ENCODE measurements at regions not wholly inside any gene's neighbourhood (a gene's known extent, or its start where the extent isn't known, plus 50 kb on each side); places are given as distances from the start of the nearest gene placed in this dataset.

- H3K9me3 ChIP-seq (ENCODE audit: low read depth, low read length), result no peaks in the 10 kb centered on the region
- H3K4me3 ChIP-seq, result no peak overlapping the region
- no peak overlapping the region for H3K27ac ChIP-seq
- TF ChIP-seq EZH2 (IDR thresholded peaks at IDR 0.05), result no peak
- no peak overlapping the region for H3K9ac ChIP-seq (ENCODE audit: insufficient read length)
- H3K36me3 ChIP-seq (ENCODE audit: insufficient read depth, low read length), result no peaks in the 10 kb centered on the region
- no peak for DNase-seq (ENCODE audit: low read depth, low spot score)
Measured at GRCh38 chr2:107430596-107431266, 396.0 kb upstream of the RGPD4 start.

GRCh38 chr2:107436281-107436680 lies 390.4 kb upstream of the RGPD4 start:
- no peak overlapping the region for H3K9ac ChIP-seq (ENCODE audit: insufficient read length)
- TF ChIP-seq POLR2AphosphoS5 (IDR thresholded peaks at IDR 0.05; ENCODE audit: borderline replicate concordance, low read depth, low read length), result no peak
- no peak for TF ChIP-seq EZH2 (IDR thresholded peaks at IDR 0.05)
- no peak for TF ChIP-seq FOXP2 (optimal IDR thresholded peaks at IDR 0.05; ENCODE audit: control extremely low read depth, extremely low read length, insufficient read depth)
- DNase-seq (ENCODE audit: low read depth, low spot score), result no peak

GRCh38 chr2:107437265-107437664 lies 389.4 kb upstream of the RGPD4 start:
- no peak overlapping the region for H3K27ac ChIP-seq
- no peaks in the 10 kb centered on the region for H3K36me3 ChIP-seq (ENCODE audit: insufficient read depth, low read length)
- H3K4me3 ChIP-seq, result no peak overlapping the region
- TF ChIP-seq POLR2AphosphoS5 (IDR thresholded peaks at IDR 0.05; ENCODE audit: borderline replicate concordance, low read depth, low read length) (no peak), FOXP2 (optimal IDR thresholded peaks at IDR 0.05; ENCODE audit: control extremely low read depth, extremely low read length, insufficient read depth) (no peak), EZH2 (IDR thresholded peaks at IDR 0.05) (no peak)
- no peak overlapping the region for H3K9ac ChIP-seq (ENCODE audit: insufficient read length)
- no peak for DNase-seq (ENCODE audit: low read depth, low spot score)
- no peaks in the 10 kb centered on the region for H3K9me3 ChIP-seq (ENCODE audit: low read depth, low read length)

More at GRCh38 chr2:107436281-107436680, 390.4 kb upstream of the RGPD4 start:
- Histone ChIP-seq H3K9me3 (ENCODE audit: low read depth, low read length) (no peaks in the 10 kb centered on the region), H3K36me3 (ENCODE audit: insufficient read depth, low read length) (no peaks in the 10 kb centered on the region), H3K27ac (no peak overlapping the region), H3K4me3 (no peak overlapping the region)

GRCh38 chr2:107437807-107438206 lies 388.9 kb upstream of the RGPD4 start:
- Histone ChIP-seq H3K36me3 (ENCODE audit: insufficient read depth, low read length) (no peaks in the 10 kb centered on the region), H3K9ac (ENCODE audit: insufficient read length) (no peak overlapping the region), H3K27ac (no peak overlapping the region), H3K9me3 (ENCODE audit: low read depth, low read length) (no peaks in the 10 kb centered on the region), H3K4me3 (no peak overlapping the region)
- TF ChIP-seq EZH2 (IDR thresholded peaks at IDR 0.05), result no peak
- TF ChIP-seq POLR2AphosphoS5 (IDR thresholded peaks at IDR 0.05; ENCODE audit: borderline replicate concordance, low read depth, low read length), result no peak
- no peak for TF ChIP-seq FOXP2 (optimal IDR thresholded peaks at IDR 0.05; ENCODE audit: control extremely low read depth, extremely low read length, insufficient read depth)
- no peak for DNase-seq (ENCODE audit: low read depth, low spot score)

- H3K4me3 ChIP-seq, result no peak overlapping the region
- DNase-seq (ENCODE audit: low read depth, low spot score), result no peak
- no peaks in the 10 kb centered on the region for H3K9me3 ChIP-seq (ENCODE audit: low read depth, low read length)
- no peak overlapping the region for H3K9ac ChIP-seq (ENCODE audit: insufficient read length)
- no peaks in the 10 kb centered on the region for H3K36me3 ChIP-seq (ENCODE audit: insufficient read depth, low read length)
- TF ChIP-seq POLR2AphosphoS5 (IDR thresholded peaks at IDR 0.05; ENCODE audit: borderline replicate concordance, low read depth, low read length) (no peak), FOXP2 (optimal IDR thresholded peaks at IDR 0.05; ENCODE audit: control extremely low read depth, extremely low read length, insufficient read depth) (no peak), EZH2 (IDR thresholded peaks at IDR 0.05) (no peak)
- no peak overlapping the region for H3K27ac ChIP-seq
Measured at GRCh38 chr2:107448160-107448559, 378.5 kb upstream of the RGPD4 start.

GRCh38 chr2:107461301-107461700 lies 365.4 kb upstream of the RGPD4 start:
- H3K36me3 ChIP-seq (ENCODE audit: insufficient read depth, low read length), result no peaks in the 10 kb centered on the region
- no peak overlapping the region for H3K9ac ChIP-seq (ENCODE audit: insufficient read length)
- H3K27ac ChIP-seq, result no peak overlapping the region
- no peak for DNase-seq (ENCODE audit: low read depth, low spot score)
- TF ChIP-seq EZH2 (IDR thresholded peaks at IDR 0.05) (no peak), POLR2AphosphoS5 (IDR thresholded peaks at IDR 0.05; ENCODE audit: borderline replicate concordance, low read depth, low read length) (no peak), FOXP2 (optimal IDR thresholded peaks at IDR 0.05; ENCODE audit: control extremely low read depth, extremely low read length, insufficient read depth) (no peak)
- H3K4me3 ChIP-seq, result no peak overlapping the region
- no peaks in the 10 kb centered on the region for H3K9me3 ChIP-seq (ENCODE audit: low read depth, low read length)

GRCh38 chr2:107462181-107462580 lies 364.5 kb upstream of the RGPD4 start:
- H3K9ac ChIP-seq (ENCODE audit: insufficient read length), result no peak overlapping the region
- H3K4me3 ChIP-seq, result no peak overlapping the region
- no peaks in the 10 kb centered on the region for H3K36me3 ChIP-seq (ENCODE audit: insufficient read depth, low read length)
- H3K9me3 ChIP-seq (ENCODE audit: low read depth, low read length), result no peaks in the 10 kb centered on the region
- DNase-seq (ENCODE audit: low read depth, low spot score), result no peak
- no peak overlapping the region for H3K27ac ChIP-seq
- TF ChIP-seq FOXP2 (optimal IDR thresholded peaks at IDR 0.05; ENCODE audit: control extremely low read depth, extremely low read length, insufficient read depth), result no peak
- TF ChIP-seq POLR2AphosphoS5 (IDR thresholded peaks at IDR 0.05; ENCODE audit: borderline replicate concordance, low read depth, low read length), result no peak
- no peak for TF ChIP-seq EZH2 (IDR thresholded peaks at IDR 0.05)

GRCh38 chr2:107466241-107466640 lies 360.5 kb upstream of the RGPD4 start:
- TF ChIP-seq POLR2AphosphoS5 (IDR thresholded peaks at IDR 0.05; ENCODE audit: borderline replicate concordance, low read depth, low read length) (no peak), FOXP2 (optimal IDR thresholded peaks at IDR 0.05; ENCODE audit: control extremely low read depth, extremely low read length, insufficient read depth) (no peak), EZH2 (IDR thresholded peaks at IDR 0.05) (no peak)
- Histone ChIP-seq H3K9me3 (ENCODE audit: low read depth, low read length) (no peaks in the 10 kb centered on the region), H3K27ac (no peak overlapping the region), H3K9ac (ENCODE audit: insufficient read length) (no peak overlapping the region), H3K4me3 (no peak overlapping the region), H3K36me3 (ENCODE audit: insufficient read depth, low read length) (no peaks in the 10 kb centered on the region)
- no peak for DNase-seq (ENCODE audit: low read depth, low spot score)
